HCT116 (cell line): ENCODE measurements at regions not wholly inside any gene's neighbourhood (a gene's known extent, or its start where the extent isn't known, plus 50 kb on each side); places are given as distances from the start of the nearest gene placed in this dataset.

Source experiments
- ATAC-seq: fragments of 200-7000 bp; cut with Tn5 transposase; 2 replicates; pipeline ENCODE4 v1.9.1; 2020; ENCODE audit warnings: mild to moderate bottlenecking, moderate library complexity
- BruUV-seq: library from RNA; stranded (reverse); fragments of 400-500 nt; replicated peaks from 2 replicates; lab custom pipeline; 2021; lab: Mats Ljungman, UMichigan
- CTCF ChIA-PET: fragments of 300-600 bp; sonication (Branson Sonifier 250); formaldehyde crosslinking; loops from one replicate; lab custom pipeline; 2021; ENCODE audit warnings: antibody characterized with exemption; lab: Charles Lee
- POLR2A ChIA-PET: fragments of 300-600, 350-600 bp; sonication (Branson Sonifier 250); formaldehyde crosslinking; loops from one replicate; lab custom pipeline; 2021; ENCODE audit warnings: antibody characterized with exemption; lab: Charles Lee
- RAD21 ChIA-PET, 2 experiments: fragments of 300-600 bp; sonication (Branson Sonifier 250); formaldehyde crosslinking; loops; one replicate each; lab custom pipeline; 2023; ENCODE audit warnings: low total read pairs in 2 of 2; ENCODE audit not compliant: uncharacterized antibody in 2 of 2, unreplicated experiment in 2 of 2, low non-redundant PET in 1 of 2; lab: Charles Lee
- DNase-seq: peaks from one replicate; pipeline ENCODE4 v3.0.0-alpha.2; 2010; ENCODE audit warnings: low read depth, low spot score
- H2AFZ ChIP-seq: fragments of 200-600 bp; shearing (Covaris generic), sonication (generic); 2 replicates; pipeline ENCODE4 v1.6.1; 2017; ENCODE audit warnings: low read depth, mixed run types, mixed read lengths, antibody characterized with exemption, low read length; ENCODE audit not compliant: poor library complexity, severe bottlenecking
- H3K27ac ChIP-seq: 2 replicates; pipeline ENCODE4 v1.5.1; 2012; ENCODE audit warnings: low read depth, low read length
- H3K27me3 ChIP-seq: fragments of 200-600 bp; sonication (generic); 2 replicates; pipeline ENCODE4 v1.6.1; 2016; ENCODE audit warnings: mixed run types, low read length, mixed read lengths; ENCODE audit not compliant: insufficient read depth
- H3K36me3 ChIP-seq, 2 experiments: fragments of 200-500 bp in 1 of 2; fragments of 200-600 bp in 1 of 2; sonication (Bioruptor generic) in 1 of 2; sonication (generic) in 1 of 2; 2 replicates each; pipeline versions ENCODE4 v1.5.1 to v1.6.1; 2014 to 2016; ENCODE audit warnings: low read length in 2 of 2, inconsistent platforms in 1 of 2, mixed read lengths in 1 of 2, mixed run types in 1 of 2; ENCODE audit not compliant: insufficient read depth in 2 of 2, control insufficient read depth in 1 of 2
- H3K4me1 ChIP-seq, 2 experiments: fragments of 200-600 bp in 1 of 2; sonication (generic) in 1 of 2; 2 replicates each; pipeline versions ENCODE4 v1.5.1 to v1.6.1; 2012 to 2017; ENCODE audit warnings: low read length in 2 of 2, inconsistent platforms in 1 of 2, mild to moderate bottlenecking in 1 of 2, mixed read lengths in 1 of 2, mixed run types in 1 of 2, moderate library complexity in 1 of 2; ENCODE audit not compliant: insufficient read depth in 2 of 2, control insufficient read depth in 1 of 2
- H3K4me2 ChIP-seq: fragments of 200-600 bp; sonication (generic); 2 replicates; pipeline ENCODE4 v1.6.1; 2017; ENCODE audit warnings: mixed run types, low read length, mixed read lengths
- H3K4me3 ChIP-seq, 2 experiments: fragments of 200-600 bp in 1 of 2; sonication (generic) in 1 of 2; replicated peaks in 1 of 2; 2 replicates each; pipeline ENCODE4 v1.5.1; 2011 to 2016; ENCODE audit warnings: low read length in 2 of 2, control low read depth in 1 of 2, low read depth in 1 of 2, mild to moderate bottlenecking in 1 of 2, mixed read lengths in 1 of 2, mixed run types in 1 of 2
- H3K79me2 ChIP-seq: fragments of 200-600 bp; sonication (generic); 2 replicates; pipeline ENCODE4 v1.6.1; 2017; ENCODE audit warnings: mild to moderate bottlenecking, mixed run types, low read length, moderate library complexity, mixed read lengths; ENCODE audit not compliant: insufficient read depth
- H3K9ac ChIP-seq: fragments of 200-600 bp; sonication (generic); 2 replicates; pipeline ENCODE4 v1.6.1; 2016; ENCODE audit warnings: low read length, mixed read lengths
- H3K9me2 ChIP-seq: fragments of 200-600 bp; sonication (generic), shearing (Covaris generic); 2 replicates; pipeline ENCODE4 v1.6.1; 2017; ENCODE audit warnings: mixed run types, mild to moderate bottlenecking, moderate library complexity; ENCODE audit not compliant: insufficient read depth
- H3K9me3 ChIP-seq, 2 experiments: fragments of 200-500 bp in 1 of 2; fragments of 200-600 bp in 1 of 2; sonication (Bioruptor generic) in 1 of 2; sonication (generic) in 1 of 2; 2 replicates each; pipeline ENCODE4 v1.6.1; 2014 to 2017; ENCODE audit warnings: low read length in 2 of 2, mixed read lengths in 2 of 2, inconsistent platforms in 1 of 2, low read depth in 1 of 2, mild to moderate bottlenecking in 1 of 2, mixed run types in 1 of 2, moderate library complexity in 1 of 2; ENCODE audit not compliant: control insufficient read depth in 1 of 2, insufficient read depth in 1 of 2
- H4K20me1 ChIP-seq: fragments of 200-600 bp; sonication (generic), shearing (Covaris generic); 2 replicates; pipeline ENCODE4 v1.6.1; 2017; ENCODE audit warnings: mixed run types, mild to moderate bottlenecking, moderate library complexity; ENCODE audit not compliant: insufficient read depth
- ATF3 ChIP-seq: IDR thresholded peaks from 2 replicates; pipeline ENCODE4 v1.6.1; 2012
- CEBPB ChIP-seq: IDR thresholded peaks from 2 replicates; pipeline ENCODE4 v1.6.1; 2012; ENCODE audit warnings: low read depth
- CTCF ChIP-seq, 3 experiments: fragments of 200-600 bp in 1 of 3; sonication (generic) in 1 of 3; IDR thresholded peaks in 2 of 3; conservative IDR thresholded peaks in 1 of 3; 2 replicates each; pipeline ENCODE4 v1.5.1; 2012 to 2017; ENCODE audit warnings: low read depth in 2 of 3, low read length in 2 of 3, antibody characterized with exemption in 1 of 3, borderline replicate concordance in 1 of 3, control low read depth in 1 of 3, mild to moderate bottlenecking in 1 of 3, mixed read lengths in 1 of 3, mixed run types in 1 of 3, moderate library complexity in 1 of 3; ENCODE audit not compliant: insufficient read depth in 1 of 3
- ELF1 ChIP-seq: IDR thresholded peaks from 2 replicates; pipeline ENCODE4 v1.6.1; 2012; ENCODE audit warnings: low read depth, borderline replicate concordance
- EZH2 ChIP-seq: fragments of 200-600 bp; sonication (generic); IDR thresholded peaks from 2 replicates; pipeline ENCODE4 v1.6.1; 2017; ENCODE audit warnings: antibody characterized with exemption, mixed run types
- EZH2phosphoT487 ChIP-seq: fragments of 200-600 bp; IDR thresholded peaks from 2 replicates; pipeline ENCODE4 v1.6.1; 2018; ENCODE audit warnings: antibody characterized with exemption, borderline replicate concordance
- FOSL1 ChIP-seq: IDR thresholded peaks from 2 replicates; pipeline ENCODE4 v1.6.1; 2012; ENCODE audit warnings: low read depth
- JUND ChIP-seq: IDR thresholded peaks from 2 replicates; pipeline ENCODE4 v1.6.1; 2012
- RAD21 ChIP-seq: IDR thresholded peaks from 2 replicates; pipeline ENCODE4 v1.6.1; 2012; ENCODE audit warnings: low read depth, mild to moderate bottlenecking
- SIN3A ChIP-seq: IDR thresholded peaks from 2 replicates; pipeline ENCODE4 v1.6.1; 2012; ENCODE audit warnings: low read depth
- SP1 ChIP-seq: IDR thresholded peaks from 2 replicates; pipeline ENCODE4 v1.6.1; 2012; ENCODE audit warnings: low read depth
- SRF ChIP-seq: IDR thresholded peaks from 2 replicates; pipeline ENCODE4 v1.6.1; 2012; ENCODE audit warnings: low read depth
- YY1 ChIP-seq: IDR thresholded peaks from 2 replicates; pipeline ENCODE4 v1.6.1; 2011; ENCODE audit warnings: low read length, low read depth, moderate library complexity, mild to moderate bottlenecking; ENCODE audit not compliant: insufficient replicate concordance; ENCODE audit errors: extremely low read depth
- ZBTB33 ChIP-seq: IDR thresholded peaks from 2 replicates; pipeline ENCODE4 v1.6.1; 2011; ENCODE audit warnings: mild to moderate bottlenecking, low read length, moderate library complexity; ENCODE audit not compliant: insufficient replicate concordance; ENCODE audit errors: extremely low read depth
- intact Hi-C: fragments of 100-400 bp; cut with micrococcal nuclease; formaldehyde crosslinking; loops from 2 replicates; pipeline ENCODE4 v1.10.0; 2022

GRCh38 chr22:26912655-26913345 is 255.4 kb downstream of the MIAT start:
- no TSS peak for BruUV-seq

More at GRCh38 chr22:26912655-26913345, 255.4 kb downstream of the MIAT start:
- Histone ChIP-seq H3K27ac (no peak overlapping the region), H3K27me3 (peaks cover 72% of the 10 kb centered on the region), H3K9me3 (no peaks in the 10 kb centered on the region), H3K79me2 (no peaks in the 10 kb centered on the region), H3K9me2 (no peaks in the 10 kb centered on the region), H4K20me1 (no peaks in the 10 kb centered on the region), H3K4me3 (no peak overlapping the region), H3K9ac (no peak overlapping the region), H3K36me3 (no peaks in the 10 kb centered on the region), H2AFZ (no peak overlapping the region), H3K4me2 (no peak overlapping the region), H3K4me1 (no peaks in the 10 kb centered on the region)
- RAD21 ChIA-PET: no interaction called here
- intact Hi-C loops: no loop called here
- POLR2A ChIA-PET: no interaction called here
- DNase-seq: no peak
- CTCF ChIA-PET: no interaction called here
- TF ChIP-seq EZH2 (no peak), YY1 (no peak), RAD21 (no peak), EZH2phosphoT487 (no peak), ATF3 (no peak), SRF (no peak), CEBPB (no peak), FOSL1 (no peak), CTCF (IDR thresholded peaks at IDR 0.05 in 2 of 3, conservative IDR thresholded peaks at IDR 0.05 in 1 of 3; ENCODE audit: borderline replicate concordance in 1 of 3, insufficient read depth in 1 of 3, low read depth in 2 of 3, low read length in 2 of 3) (no peak), SP1 (no peak), SIN3A (no peak), ZBTB33 (no peak), ELF1 (no peak), JUND (no peak)
- ATAC-seq: no peak
